ENCODE measurements at regions not wholly inside any gene's neighbourhood (a gene's known extent, or its start where the extent isn't known, plus 50 kb on each side); places are given as distances from the start of the nearest gene placed in this dataset.

DNA sequence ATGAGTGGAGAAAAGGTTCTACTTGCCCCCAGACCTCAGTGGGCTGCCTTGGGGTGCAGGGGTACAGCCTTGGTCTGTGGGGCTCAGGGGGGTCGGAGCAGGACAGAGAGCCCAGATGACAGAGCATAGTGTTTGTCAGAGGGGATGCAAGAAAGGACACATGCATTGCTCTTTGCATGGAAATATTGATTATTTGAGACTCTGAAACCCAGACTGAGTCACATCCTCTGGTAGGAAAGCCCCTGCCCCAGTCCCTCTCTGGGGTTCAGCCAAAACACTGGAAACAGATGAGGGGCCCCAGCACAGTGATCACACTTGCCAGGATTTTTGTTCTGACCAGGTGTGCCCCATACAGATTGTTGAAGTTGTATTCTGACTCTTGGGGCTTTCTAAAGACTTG is 1094.4 kb downstream of the BCL11B start:
- no peak overlapping the region for H3K18ac ChIP-seq (ENCODE audit: low read depth, low read length)
- ATAC-seq (ENCODE audit: low read depth) (no peak), DNase-seq (no peak)
- peaks cover 28% of the 10 kb centered on the region for H3K9me3 ChIP-seq (ENCODE audit: control insufficient read depth, insufficient read depth, low read length)
- H2BK5ac ChIP-seq (ENCODE audit: low read depth, low read length, poor library complexity, severe bottlenecking) = no peak overlapping the region
- H4K8ac ChIP-seq (ENCODE audit: low read depth in 2 of 2, low read length in 2 of 2) = no peak overlapping the region
- no peak overlapping the region for H3K56ac ChIP-seq (ENCODE audit: extremely low read depth, insufficient read depth, low read length)
- H2BK20ac ChIP-seq (ENCODE audit: low read depth, low read length) = no peak overlapping the region
- no peak overlapping the region for H4K91ac ChIP-seq (ENCODE audit: insufficient read depth, low read depth, low read length)
- no peak overlapping the region for H3K4ac ChIP-seq (ENCODE audit: low read depth, low read length)
- no peaks in the 10 kb centered on the region for H3K79me1 ChIP-seq (ENCODE audit: low read depth in 1 of 2, low read length in 2 of 2)
- no peaks in the 10 kb centered on the region for H3K36me3 ChIP-seq (ENCODE audit: control insufficient read depth, insufficient read depth, low read length)
- H4K5ac ChIP-seq (ENCODE audit: low read depth, low read length) = no peak overlapping the region
- no peaks in the 10 kb centered on the region for H3K27me3 ChIP-seq (ENCODE audit: control insufficient read depth, insufficient read depth, low read length)
- H3K9me1 ChIP-seq (ENCODE audit: insufficient read depth, low read length) = no peaks in the 10 kb centered on the region
- in situ Hi-C loops (cut with MboI; ENCODE audit: low sequenced_read_pairs) = no loop called here
- intact Hi-C loops (cut with micrococcal nuclease) = no loop called here
- no peak overlapping the region for H3K27ac ChIP-seq (ENCODE audit: insufficient read depth, low read length)
- BruUV-seq (replicated peaks) = no TSS peak
- no peak overlapping the region for H2AK9ac ChIP-seq (replicated peaks; ENCODE audit: low read depth, low read length, poor library complexity)
- dilution Hi-C loops (cut with HindIII; ENCODE audit: low sequenced_read_pairs, unreplicated experiment) = no loop called here
- WGBS, 2 experiments (ENCODE audit: extremely low coverage in 2 of 2, insufficient read length in 1 of 2) = no CpG with 5 or more reads among the region's 1 CpG
- no peaks in the 10 kb centered on the region for H3K4me1 ChIP-seq (ENCODE audit: control insufficient read depth, insufficient read depth, low read length)
- TF ChIP-seq CEBPB (IDR thresholded peaks at IDR 0.05; ENCODE audit: low read depth, low read length) (no peak), MXI1 (IDR thresholded peaks at IDR 0.05; ENCODE audit: borderline replicate concordance, low read depth, low read length) (no peak), RCOR1 (IDR thresholded peaks at IDR 0.05; ENCODE audit: insufficient replicate concordance, low read length) (no peak), BHLHE40 (IDR thresholded peaks at IDR 0.05; ENCODE audit: low read depth, low read length) (no peak), SMC3 (IDR thresholded peaks at IDR 0.05; ENCODE audit: low read depth, low read length) (no peak), MAFK (IDR thresholded peaks at IDR 0.05; ENCODE audit: low read depth, low read length) (no peak), CHD1 (IDR thresholded peaks at IDR 0.05; ENCODE audit: low read depth, low read length) (no peak), MAZ (IDR thresholded peaks at IDR 0.05; ENCODE audit: borderline replicate concordance, low read depth, low read length) (no peak), RFX5 (IDR thresholded peaks at IDR 0.05; ENCODE audit: low read depth, low read length) (no peak)
- TF ChIP-seq, protein P1, sequence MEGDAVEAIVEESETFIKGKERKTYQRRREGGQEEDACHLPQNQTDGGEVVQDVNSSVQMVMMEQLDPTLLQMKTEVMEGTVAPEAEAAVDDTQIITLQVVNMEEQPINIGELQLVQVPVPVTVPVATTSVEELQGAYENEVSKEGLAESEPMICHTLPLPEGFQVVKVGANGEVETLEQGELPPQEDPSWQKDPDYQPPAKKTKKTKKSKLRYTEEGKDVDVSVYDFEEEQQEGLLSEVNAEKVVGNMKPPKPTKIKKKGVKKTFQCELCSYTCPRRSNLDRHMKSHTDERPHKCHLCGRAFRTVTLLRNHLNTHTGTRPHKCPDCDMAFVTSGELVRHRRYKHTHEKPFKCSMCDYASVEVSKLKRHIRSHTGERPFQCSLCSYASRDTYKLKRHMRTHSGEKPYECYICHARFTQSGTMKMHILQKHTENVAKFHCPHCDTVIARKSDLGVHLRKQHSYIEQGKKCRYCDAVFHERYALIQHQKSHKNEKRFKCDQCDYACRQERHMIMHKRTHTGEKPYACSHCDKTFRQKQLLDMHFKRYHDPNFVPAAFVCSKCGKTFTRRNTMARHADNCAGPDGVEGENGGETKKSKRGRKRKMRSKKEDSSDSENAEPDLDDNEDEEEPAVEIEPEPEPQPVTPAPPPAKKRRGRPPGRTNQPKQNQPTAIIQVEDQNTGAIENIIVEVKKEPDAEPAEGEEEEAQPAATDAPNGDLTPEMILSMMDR (conservative IDR thresholded peaks at IDR 0.05; ENCODE audit: low read depth, low read length) = no peak
- TF ChIP-seq, protein P2, sequence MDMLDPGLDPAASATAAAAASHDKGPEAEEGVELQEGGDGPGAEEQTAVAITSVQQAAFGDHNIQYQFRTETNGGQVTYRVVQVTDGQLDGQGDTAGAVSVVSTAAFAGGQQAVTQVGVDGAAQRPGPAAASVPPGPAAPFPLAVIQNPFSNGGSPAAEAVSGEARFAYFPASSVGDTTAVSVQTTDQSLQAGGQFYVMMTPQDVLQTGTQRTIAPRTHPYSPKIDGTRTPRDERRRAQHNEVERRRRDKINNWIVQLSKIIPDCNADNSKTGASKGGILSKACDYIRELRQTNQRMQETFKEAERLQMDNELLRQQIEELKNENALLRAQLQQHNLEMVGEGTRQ (IDR thresholded peaks at IDR 0.05; ENCODE audit: low read depth, low read length) = no peak
- TF ChIP-seq, protein P3, sequence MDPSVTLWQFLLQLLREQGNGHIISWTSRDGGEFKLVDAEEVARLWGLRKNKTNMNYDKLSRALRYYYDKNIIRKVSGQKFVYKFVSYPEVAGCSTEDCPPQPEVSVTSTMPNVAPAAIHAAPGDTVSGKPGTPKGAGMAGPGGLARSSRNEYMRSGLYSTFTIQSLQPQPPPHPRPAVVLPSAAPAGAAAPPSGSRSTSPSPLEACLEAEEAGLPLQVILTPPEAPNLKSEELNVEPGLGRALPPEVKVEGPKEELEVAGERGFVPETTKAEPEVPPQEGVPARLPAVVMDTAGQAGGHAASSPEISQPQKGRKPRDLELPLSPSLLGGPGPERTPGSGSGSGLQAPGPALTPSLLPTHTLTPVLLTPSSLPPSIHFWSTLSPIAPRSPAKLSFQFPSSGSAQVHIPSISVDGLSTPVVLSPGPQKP (IDR thresholded peaks at IDR 0.05; ENCODE audit: borderline replicate concordance, low read depth, low read length) = no peak
- H3K23ac ChIP-seq (ENCODE audit: low read depth, low read length) = no peak overlapping the region
- H4K20me1 ChIP-seq (ENCODE audit: insufficient read depth, low read length) = no peaks in the 10 kb centered on the region
- H3K9ac ChIP-seq (ENCODE audit: low read depth, low read length) = no peak overlapping the region
- no peak overlapping the region for H3K4me2 ChIP-seq (ENCODE audit: low read depth, low read length)
- H2BK15ac ChIP-seq (ENCODE audit: low read depth, low read length) = no peak overlapping the region
- H2AK5ac ChIP-seq (ENCODE audit: low read depth, low read length) = no peak overlapping the region
- H3K14ac ChIP-seq (replicated peaks; ENCODE audit: low read depth, low read length) = no peak overlapping the region
- CTCF ChIA-PET = no interaction called here
- POLR2A ChIA-PET (ENCODE audit: unreplicated experiment) = no interaction called here
- H2AFZ ChIP-seq (replicated peaks; ENCODE audit: low read length, poor library complexity) = no peak overlapping the region
- H3K4me3 ChIP-seq (ENCODE audit: insufficient read depth, low read depth, low read length) = no peak overlapping the region
- H2BK120ac ChIP-seq (ENCODE audit: low read depth, low read length) = no peak overlapping the region

Measured in IMR-90 (cell line).